ENCODE measurements at regions not wholly inside any gene's neighbourhood (a gene's known extent, or its start where the extent isn't known, plus 50 kb on each side); places are given as distances from the start of the nearest gene placed in this dataset.

DNA sequence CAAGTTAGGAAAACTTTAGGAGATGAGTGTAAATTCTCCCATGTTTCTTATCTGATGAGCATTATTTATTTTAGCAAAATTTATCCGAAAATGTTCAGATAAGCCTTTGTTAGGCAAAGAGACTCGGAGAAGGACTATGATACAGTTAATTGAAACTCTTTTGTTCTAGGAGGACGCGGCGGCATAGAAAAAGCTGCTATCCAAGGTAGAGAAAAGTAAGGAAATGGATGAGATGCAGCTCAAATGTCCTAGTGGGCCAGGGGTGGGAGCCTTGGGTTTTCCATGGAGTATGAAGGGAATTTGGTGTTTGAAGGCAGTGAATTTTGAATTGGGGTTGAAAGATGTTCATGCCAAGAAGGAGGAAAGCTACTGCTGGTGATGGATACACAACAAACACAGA lies 1504.5 kb downstream of the AACS start:
- TF ChIP-seq CTCF (IDR thresholded peaks at IDR 0.05), result no peak
- H3K9me3 Mint-ChIP-seq (ENCODE audit: unreplicated experiment), result peaks cover 51% of the 10 kb centered on the region
- H3K36me3 Mint-ChIP-seq (ENCODE audit: unreplicated experiment), result no peaks in the 10 kb centered on the region
- DNase-seq (ENCODE audit: extremely low spot score, unreplicated experiment), result no peak
- H3K27ac Mint-ChIP-seq (ENCODE audit: unreplicated experiment), result no peak overlapping the region
- H3K27me3 Mint-ChIP-seq (ENCODE audit: unreplicated experiment), result no peaks in the 10 kb centered on the region
- H3K4me3 Mint-ChIP-seq (ENCODE audit: unreplicated experiment), result no peak overlapping the region
- H3K4me1 Mint-ChIP-seq (ENCODE audit: unreplicated experiment), result no peaks in the 10 kb centered on the region

DNA sequence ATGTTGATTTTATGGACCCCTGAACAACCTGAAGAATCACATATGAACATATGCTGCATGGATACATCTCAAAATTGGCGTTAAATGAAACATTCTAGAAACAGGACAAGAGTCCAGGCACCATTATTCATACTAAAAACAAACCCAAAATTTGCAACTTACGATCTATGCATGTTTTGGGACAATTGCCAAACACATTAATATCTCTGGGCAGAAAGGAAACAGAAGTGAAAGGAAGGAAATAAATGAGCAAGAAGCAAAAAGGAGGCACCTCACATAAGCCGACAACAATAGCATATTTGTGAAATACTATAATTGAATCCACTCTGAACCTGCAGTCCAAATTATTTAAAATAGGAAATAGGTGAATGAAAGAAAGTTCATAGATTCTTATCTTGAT lies 1505.3 kb downstream of the AACS start:
- Mint-ChIP-seq H3K36me3 (ENCODE audit: unreplicated experiment) (no peaks in the 10 kb centered on the region), H3K4me1 (ENCODE audit: unreplicated experiment) (no peaks in the 10 kb centered on the region)

DNA sequence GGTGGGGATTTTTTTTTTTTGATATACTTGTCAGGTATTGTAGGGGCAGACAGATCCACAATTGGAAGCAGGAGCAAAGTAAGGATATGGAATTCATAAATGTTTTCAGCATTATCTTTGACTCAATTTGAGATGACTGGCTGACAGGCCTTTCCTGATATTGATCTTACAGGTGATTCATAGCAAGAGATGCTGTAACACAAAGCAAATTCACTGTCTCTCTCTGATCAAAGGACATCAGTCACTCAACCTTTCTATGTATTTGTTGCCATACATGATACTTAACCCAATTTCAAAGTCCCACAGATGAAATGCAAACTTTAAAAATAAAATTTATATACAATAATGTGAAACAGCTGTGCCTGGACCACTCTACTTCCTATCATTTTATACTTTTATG lies 1506.9 kb downstream of the AACS start:
- H3K4me1 Mint-ChIP-seq (ENCODE audit: unreplicated experiment), result no peaks in the 10 kb centered on the region
- no peaks in the 10 kb centered on the region for H3K27me3 Mint-ChIP-seq (ENCODE audit: unreplicated experiment)
- H3K36me3 Mint-ChIP-seq (ENCODE audit: unreplicated experiment), result no peaks in the 10 kb centered on the region
- H3K4me3 Mint-ChIP-seq (ENCODE audit: unreplicated experiment), result no peak overlapping the region
- peaks cover 50% of the 10 kb centered on the region for H3K9me3 Mint-ChIP-seq (ENCODE audit: unreplicated experiment)
- no peak overlapping the region for H3K27ac Mint-ChIP-seq (ENCODE audit: unreplicated experiment)
- DNase-seq (ENCODE audit: extremely low spot score, unreplicated experiment), result no peak
- TF ChIP-seq CTCF (IDR thresholded peaks at IDR 0.05), result no peak

More for the DNA sequence above, 1505.3 kb downstream of the AACS start:
- Mint-ChIP-seq H3K9me3 (ENCODE audit: unreplicated experiment) (peaks cover 44% of the 10 kb centered on the region), H3K27ac (ENCODE audit: unreplicated experiment) (no peak overlapping the region), H3K27me3 (ENCODE audit: unreplicated experiment) (no peaks in the 10 kb centered on the region), H3K4me3 (ENCODE audit: unreplicated experiment) (no peak overlapping the region)
- TF ChIP-seq CTCF (IDR thresholded peaks at IDR 0.05), result no peak
- no peak for DNase-seq (ENCODE audit: extremely low spot score, unreplicated experiment)

GRCh38 chr12:126581655-126582054 lies 1516.4 kb downstream of the AACS start:
- H3K36me3 Mint-ChIP-seq (ENCODE audit: unreplicated experiment), result no peaks in the 10 kb centered on the region
- no peak for TF ChIP-seq CTCF (IDR thresholded peaks at IDR 0.05)
- H3K4me3 Mint-ChIP-seq (ENCODE audit: unreplicated experiment), result no peak overlapping the region
- DNase-seq (ENCODE audit: extremely low spot score, unreplicated experiment), result no peak
- H3K27me3 Mint-ChIP-seq (ENCODE audit: unreplicated experiment), result no peaks in the 10 kb centered on the region
- peaks cover 60% of the 10 kb centered on the region for H3K9me3 Mint-ChIP-seq (ENCODE audit: unreplicated experiment)
- H3K27ac Mint-ChIP-seq (ENCODE audit: unreplicated experiment), result no peak overlapping the region
- no peaks in the 10 kb centered on the region for H3K4me1 Mint-ChIP-seq (ENCODE audit: unreplicated experiment)

GRCh38 chr12:126582231-126582630 lies 1517.0 kb downstream of the AACS start:
- H3K4me1 Mint-ChIP-seq (ENCODE audit: unreplicated experiment), result no peaks in the 10 kb centered on the region
- no peaks in the 10 kb centered on the region for H3K27me3 Mint-ChIP-seq (ENCODE audit: unreplicated experiment)
- no peaks in the 10 kb centered on the region for H3K36me3 Mint-ChIP-seq (ENCODE audit: unreplicated experiment)
- no peak overlapping the region for H3K4me3 Mint-ChIP-seq (ENCODE audit: unreplicated experiment)
- DNase-seq (ENCODE audit: extremely low spot score, unreplicated experiment), result no peak
- TF ChIP-seq CTCF (IDR thresholded peaks at IDR 0.05), result no peak
- no peak overlapping the region for H3K27ac Mint-ChIP-seq (ENCODE audit: unreplicated experiment)
- peaks cover 54% of the 10 kb centered on the region for H3K9me3 Mint-ChIP-seq (ENCODE audit: unreplicated experiment)

Data from osteocyte (in vitro differentiated cells).